ENCODE measurements at regions not wholly inside any gene's neighbourhood (a gene's known extent, or its start where the extent isn't known, plus 50 kb on each side); places are given as distances from the start of the nearest gene placed in this dataset.

DNA sequence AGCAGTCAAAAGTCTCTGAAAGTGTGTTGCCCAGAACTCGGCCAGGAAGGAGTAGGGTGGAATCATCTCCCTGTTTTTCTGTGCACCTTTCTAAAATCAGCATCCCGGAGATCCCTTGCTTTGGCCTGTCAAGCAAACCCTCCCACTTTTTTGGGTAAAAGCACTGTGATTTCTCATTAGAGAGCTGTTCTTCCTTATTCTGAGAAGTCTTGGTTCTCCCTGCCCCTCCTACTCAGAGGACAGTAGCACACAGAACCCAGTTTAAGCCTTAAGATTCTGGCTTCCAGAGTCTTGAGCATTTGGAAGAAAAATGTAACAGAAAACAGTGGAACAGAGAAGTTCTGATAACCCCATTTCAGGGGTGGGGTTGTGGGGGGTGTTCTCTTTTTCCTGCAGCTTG lies 52.6 kb upstream of the KATNAL1 start:
- intact Hi-C loops (cut with micrococcal nuclease): no loop called here

DNA sequence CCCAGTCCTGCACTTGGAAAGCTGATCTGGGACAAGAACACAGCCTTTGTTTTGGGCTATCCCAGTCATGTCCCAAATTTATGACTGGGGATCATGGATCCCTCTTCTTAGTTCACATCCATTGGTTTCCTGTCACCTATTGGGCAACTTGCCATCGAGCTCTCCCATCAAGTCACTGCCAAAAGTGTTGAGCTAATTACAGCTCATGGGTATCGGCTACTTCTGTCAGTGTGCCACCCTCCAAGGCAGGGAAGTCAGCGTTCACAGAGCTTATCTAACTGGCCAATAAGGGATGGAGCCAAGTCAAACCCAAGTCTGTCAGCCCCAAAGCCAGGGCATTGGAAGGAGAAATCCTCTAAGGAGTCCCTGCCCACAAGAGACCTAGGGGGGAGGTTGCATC lies 53.2 kb upstream of the KATNAL1 start:
- intact Hi-C loops (cut with micrococcal nuclease): no loop called here

DNA sequence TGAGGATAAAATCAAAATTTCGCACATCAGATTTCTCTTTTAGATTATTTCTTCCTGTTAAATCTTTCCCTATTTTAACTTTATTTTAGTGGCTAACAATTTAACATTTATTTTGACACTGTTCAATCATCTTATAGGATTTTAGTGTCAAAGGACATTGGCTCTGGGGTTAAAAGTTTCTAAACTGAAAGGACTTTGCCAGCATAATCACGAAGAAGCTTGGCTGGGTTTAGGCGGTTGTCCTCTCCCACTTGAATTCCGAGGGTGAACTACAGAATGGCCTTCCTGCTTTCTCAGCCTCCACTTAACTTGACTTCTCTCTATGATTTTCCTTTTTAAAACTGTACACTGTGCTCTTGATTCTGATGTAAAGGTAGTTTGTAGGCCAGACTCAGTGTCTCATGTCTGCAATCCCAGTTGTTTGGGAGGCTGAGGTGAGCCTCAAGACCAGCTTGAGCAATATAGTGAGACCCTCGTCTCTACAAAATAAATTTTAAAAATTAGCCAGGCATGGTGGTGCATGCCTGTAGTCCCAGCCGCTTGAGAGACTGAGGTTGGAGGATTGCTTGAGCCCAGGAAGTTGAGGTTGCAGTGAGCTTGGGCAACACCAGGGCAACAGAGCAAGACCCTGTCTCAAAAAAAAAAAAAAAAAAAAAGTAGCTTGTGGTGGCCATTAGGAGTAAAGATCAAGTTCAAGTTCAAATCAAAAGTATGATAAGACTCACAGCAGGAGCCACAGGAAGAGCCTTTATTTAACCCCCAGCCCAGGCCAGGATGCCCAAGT lies 54.8 kb upstream of the KATNAL1 start:
- intact Hi-C loops (cut with micrococcal nuclease): no loop called here

DNA sequence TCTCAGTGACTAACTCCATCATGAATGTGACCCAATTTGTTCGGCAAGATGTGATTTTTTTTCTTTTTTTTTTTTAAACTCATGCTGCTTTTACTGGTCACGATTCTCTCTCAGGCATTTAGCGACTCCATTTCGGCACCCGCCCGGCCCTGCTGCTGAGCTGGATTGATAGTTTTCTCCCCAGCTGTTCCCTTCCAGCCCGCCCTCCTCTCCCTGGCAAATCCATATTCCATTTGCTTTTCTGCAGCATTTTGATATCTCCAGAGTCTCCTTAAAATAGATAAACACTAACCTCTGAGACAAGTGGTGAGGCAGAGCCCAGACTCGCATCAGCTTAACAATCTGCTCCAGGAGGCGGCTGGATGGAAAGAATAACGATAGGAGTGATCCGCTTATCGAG lies 55.5 kb upstream of the KATNAL1 start:
- intact Hi-C loops (cut with micrococcal nuclease): no loop called here

- intact Hi-C loops (cut with micrococcal nuclease): no loop called here
Measured at GRCh38 chr13:30363725-30364124, 56.4 kb upstream of the KATNAL1 start.

DNA sequence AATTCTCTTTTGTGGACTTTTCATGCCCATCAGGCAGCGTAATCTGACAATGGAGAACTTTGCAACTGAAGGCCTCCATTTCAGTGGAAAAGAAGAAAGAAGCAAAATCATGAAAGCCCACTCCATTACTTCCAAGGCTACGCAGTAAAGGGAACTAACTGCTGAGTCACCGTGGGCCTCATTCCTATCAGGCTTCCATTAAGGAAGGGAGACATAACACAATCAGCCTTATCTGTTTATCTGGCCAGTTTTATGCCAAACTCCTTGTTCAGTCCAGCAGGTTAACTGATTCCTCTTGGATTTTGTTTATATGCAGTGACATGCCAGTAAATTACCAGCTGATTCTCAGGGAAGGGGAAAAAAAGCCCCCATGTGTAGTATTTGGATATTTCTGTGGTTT lies 56.8 kb upstream of the KATNAL1 start:
- intact Hi-C loops (cut with micrococcal nuclease): no loop called here

DNA sequence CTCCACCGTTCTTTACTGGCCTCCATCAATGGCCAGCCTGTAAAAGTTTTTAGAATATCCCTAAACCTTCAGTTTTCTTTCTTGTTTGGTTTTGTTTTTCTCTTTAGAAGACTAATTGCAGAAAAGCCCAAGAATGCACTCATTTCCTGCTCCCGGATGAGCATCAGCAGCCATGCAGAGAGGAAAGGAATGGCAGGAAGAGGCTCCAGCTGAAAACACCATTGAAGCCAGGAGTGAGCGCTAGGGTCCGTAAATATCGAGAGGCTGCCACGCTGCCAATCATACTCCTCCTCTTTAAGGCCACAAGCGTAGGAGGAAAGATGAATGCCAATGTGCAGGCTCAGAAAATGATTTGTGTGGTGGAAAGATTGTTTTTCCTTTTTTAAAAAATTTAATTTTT lies 57.4 kb upstream of the UBE2L5 start:
- intact Hi-C loops (cut with micrococcal nuclease): no loop called here

DNA sequence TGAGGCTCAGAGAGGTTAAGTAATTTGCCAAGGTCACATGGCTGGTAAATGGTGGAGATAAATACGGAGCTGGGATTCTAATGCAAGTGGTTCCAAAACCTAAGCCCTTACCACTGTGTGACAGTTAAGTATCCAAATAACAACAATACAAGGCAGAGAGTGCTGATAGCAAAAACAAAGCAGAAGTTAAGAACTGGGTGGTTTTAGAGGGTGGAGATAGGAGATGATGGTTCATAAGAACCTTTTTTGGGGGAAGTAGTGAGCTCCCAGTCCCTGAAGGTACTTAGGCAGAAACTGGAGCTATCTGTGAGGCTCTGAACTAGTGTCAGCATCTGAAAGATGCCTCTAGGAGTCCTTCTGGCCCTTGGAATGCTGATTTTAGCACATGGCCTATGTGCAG lies 56.2 kb upstream of the UBE2L5 start:
- intact Hi-C loops (cut with micrococcal nuclease): no loop called here

DNA sequence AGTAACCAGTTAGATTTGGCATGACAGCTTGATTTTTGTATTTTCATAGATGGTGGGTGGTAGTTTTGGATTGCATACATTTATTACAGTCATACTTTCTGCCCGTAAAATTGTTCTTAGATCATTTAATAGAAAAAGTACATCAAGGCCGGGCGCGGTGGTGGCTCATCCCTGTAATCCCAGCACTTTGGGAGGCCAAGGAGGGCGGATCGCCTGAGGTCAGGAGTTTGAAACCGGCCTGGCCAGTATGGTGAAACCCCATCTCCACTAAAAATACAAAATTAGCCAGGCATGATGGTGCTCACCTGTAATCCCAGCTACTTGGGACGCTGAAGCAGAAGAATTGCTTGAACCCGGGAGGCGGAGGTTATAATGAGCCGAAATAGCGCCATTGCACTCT lies 55.0 kb upstream of the UBE2L5 start:
- intact Hi-C loops (cut with micrococcal nuclease): no loop called here

DNA sequence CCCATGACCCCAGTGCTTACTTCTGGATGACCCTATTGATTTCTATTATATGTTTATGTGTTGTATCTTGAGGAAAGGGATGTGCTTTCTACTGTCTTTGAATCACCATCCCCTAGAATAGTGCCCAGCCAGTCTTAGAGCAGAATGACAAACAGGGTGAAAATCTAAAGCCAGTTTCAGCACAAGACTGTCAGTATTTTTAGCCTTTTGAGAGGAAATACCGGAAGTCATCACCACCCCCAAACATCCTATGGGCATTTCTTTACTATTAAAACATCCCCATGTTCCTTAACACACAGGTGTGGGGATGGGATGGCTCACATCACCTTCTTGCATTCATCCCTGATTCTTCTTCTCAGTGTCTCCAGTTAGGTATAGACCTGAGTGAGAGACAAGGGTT lies 52.1 kb upstream of the UBE2L5 start:
- intact Hi-C loops (cut with micrococcal nuclease): loop anchor here (10.0 kb wide), 2 partner anchors 515 to 795 kb away; partner anchors contain the start of genes HSPH1 and UBL3

DNA sequence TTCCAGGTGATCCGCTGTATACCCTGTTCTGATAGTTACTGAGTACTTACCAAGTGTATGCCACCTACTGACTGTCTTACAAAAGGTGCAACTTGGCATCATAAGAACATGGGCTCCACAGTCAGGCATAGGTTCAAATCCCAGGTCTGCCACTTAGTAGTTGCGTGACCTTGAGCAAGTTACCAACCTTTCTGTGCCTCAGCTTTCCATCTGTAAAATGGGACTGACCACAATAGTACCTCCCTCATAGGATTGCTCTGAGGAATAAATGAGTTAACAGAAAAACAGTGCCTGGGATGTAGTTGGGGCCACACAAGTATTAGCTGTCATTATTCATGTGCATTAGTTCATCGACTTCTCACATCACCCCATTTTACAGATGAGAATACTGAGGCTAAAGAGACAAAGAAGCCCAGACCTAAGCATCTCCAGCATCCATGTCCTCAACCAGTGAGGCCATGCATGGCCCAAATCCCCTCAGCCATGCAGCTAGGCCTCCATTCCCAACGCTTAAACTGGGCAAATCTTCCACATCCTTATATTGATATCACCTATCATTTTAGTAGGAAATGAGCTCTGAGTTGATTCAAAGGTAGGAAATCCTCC lies 51.3 kb upstream of the UBE2L5 start:
- intact Hi-C loops (cut with micrococcal nuclease): loop anchor here (1.0 to 10.0 kb wide), 3 partner anchors 246 to 794 kb away; partner anchors contain the start of genes HSPH1, UBL3 and USPL1

DNA sequence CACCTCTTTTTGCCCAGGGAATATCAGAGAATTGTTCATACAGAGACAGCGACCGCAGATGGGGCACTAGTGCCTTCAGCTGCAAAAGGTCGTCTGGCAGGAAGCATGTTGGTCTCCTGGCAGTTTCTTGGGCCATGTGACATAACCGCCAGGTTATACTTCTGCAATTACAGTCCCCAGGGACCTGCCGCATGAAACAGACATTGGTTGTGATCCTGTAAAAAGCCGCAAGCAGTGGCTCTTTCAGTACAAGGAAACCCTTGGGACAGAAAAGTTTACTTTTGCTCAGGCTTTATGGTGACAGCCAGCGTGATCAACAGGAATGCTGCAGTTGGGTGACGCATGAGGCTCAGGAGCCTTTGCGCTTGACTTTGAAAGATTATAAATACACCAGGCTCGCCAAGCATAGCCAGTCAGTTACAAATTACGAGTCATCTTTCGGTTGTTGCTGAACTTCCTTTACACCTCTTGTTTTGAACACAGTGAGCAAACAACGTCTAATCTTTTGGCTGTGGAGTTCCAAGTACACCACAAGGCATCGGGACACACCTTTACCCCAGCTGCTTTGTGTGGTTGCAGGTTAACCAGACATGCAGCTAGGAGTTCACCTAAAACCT lies 50.5 kb upstream of the UBE2L5 start:
- intact Hi-C loops (cut with micrococcal nuclease): loop anchor here (1.0 to 10.0 kb wide), 11 partner anchors 24 to 793 kb away; partner anchors contain the start of genes HMGB1, HSPH1, KATNAL1 and UBE2L5

Data from T-helper 1 cell treated with Interleukin-12 subunit alpha and Interleukin-12 subunit beta and Interleukin-4 antibody, amounts not matched to agents 30 ng/mL and 1 ng/mL, for 36 hours (primary cell).